Transverse colon (tissue), 4 donors: ENCODE measurements at regions not wholly inside any gene's neighbourhood (a gene's known extent, or its start where the extent isn't known, plus 50 kb on each side); places are given as distances from the start of the nearest gene placed in this dataset.

Experiments
- DNase-seq: peaks from one replicate; pipeline ENCODE4 v3.0.0-alpha.2; 2019
- H3K27ac ChIP-seq, 4 donors: fragments of 200-600 bp; sonication (generic); 2 replicates each; pipeline ENCODE4 v1.5.1; 2016 to 2018; ENCODE audit warnings: inconsistent platforms in 4 of 4
- H3K27me3 ChIP-seq: fragments of 200-600 bp; sonication (generic); 2 replicates; pipeline ENCODE4 v1.5.1; 2017; ENCODE audit warnings: inconsistent platforms
- H3K36me3 ChIP-seq, 4 donors: fragments of 200-600 bp; sonication (generic); 2 replicates each; pipeline ENCODE4 v1.5.1; 2017 to 2019; ENCODE audit warnings: inconsistent platforms in 4 of 4
- H3K4me1 ChIP-seq, 4 donors: fragments of 200-600 bp; sonication (generic); 2 replicates each; pipeline ENCODE4 v1.5.1; 2017 to 2020; ENCODE audit warnings: inconsistent platforms in 4 of 4
- H3K4me3 ChIP-seq, 4 donors: fragments of 200-600 bp; sonication (generic); 1 replicate in 1 of 4; 2 replicates in 3 of 4; pipeline versions ENCODE4 v1.5.1 to v1.6.1; 2017 to 2019; ENCODE audit warnings: inconsistent platforms in 4 of 4
- H3K9me3 ChIP-seq, 2 donors: fragments of 200-600 bp; sonication (generic); 2 replicates each; pipeline ENCODE4 v1.5.1; 2017 to 2019; ENCODE audit warnings: inconsistent platforms in 2 of 2
- EP300 ChIP-seq: sonication (generic); formaldehyde crosslinking; IDR thresholded peaks from one replicate; pipeline ENCODE4 v1.6.1; 2017; ENCODE audit warnings: antibody characterized with exemption, low read depth
- POLR2A ChIP-seq: fragments of 450-650 bp; IDR thresholded peaks from one replicate; pipeline ENCODE4 v1.6.1; 2016; ENCODE audit warnings: antibody characterized with exemption, mild to moderate bottlenecking, moderate library complexity
- POLR2AphosphoS5 ChIP-seq, 3 donors: sonication (generic); formaldehyde crosslinking; IDR thresholded peaks; one replicate each; pipeline ENCODE4 v1.6.1; 2016; ENCODE audit warnings: antibody characterized with exemption in 3 of 3
- WGBS, 2 donors: methylation state at CpG; one replicate each; pipeline ENCODE4 v1.1.5; 2018; ENCODE audit warnings: low coverage in 1 of 2; 5-methylcytosine and 5-hydroxymethylcytosine counted together
- in situ Hi-C, 4 donors: fragments of 200-750 bp; cut with MboI; loops; one replicate each; pipeline versions ENCODE4 v1.15.0 to v1.15.1; 2017; ENCODE audit warnings: low sequenced_read_pairs in 3 of 4, low pct_ligation_motif_present in 1 of 4, low pct_unique_long_range_greater_than_20kb in 1 of 4
- intact Hi-C: fragments of 100-400 bp; cut with DNase I; formaldehyde crosslinking; loops from one replicate; pipeline ENCODE4 v1.15.1; 2023; ENCODE audit warnings: low total_unique reads
- TF ChIP-seq, protein P1 (sequence below), 5 experiments: fragments of 200-600 bp in 3 of 5; fragments of 450-650 bp in 2 of 5; sonication (generic) in 3 of 5; IDR thresholded peaks; 1 replicate in 2 of 5; 2 replicates in 3 of 5; pipeline ENCODE4 v1.5.1; 2016 to 2017; ENCODE audit warnings: antibody characterized with exemption in 5 of 5, inconsistent platforms in 3 of 5, mild to moderate bottlenecking in 2 of 5, moderate library complexity in 1 of 5

- in situ Hi-C loops: loop anchor here (5.0 to 25.0 kb wide), 7 partner anchors 177 to 532 kb away; partner anchors contain the start of gene HES1 (in 3 of the 4)
- 87% methylated on average over 1 of the region's 1 CpG; no CpG with 5 or more reads in 1 of the 2 donors for WGBS, 2 donors
- H3K27me3 ChIP-seq: no peaks in the 10 kb centered on the region
- intact Hi-C loops: loop anchor here (5.0 kb wide), 2 partner anchors 352 to 532 kb away; partner anchors contain the start of gene HES1
- H3K36me3 ChIP-seq: no peaks in the 10 kb centered on the region
- H3K9me3 ChIP-seq: no peaks in the 10 kb centered on the region
- H3K4me3 ChIP-seq: no peak overlapping the region
- H3K4me1 ChIP-seq: peaks cover 6 to 41% (median 26%) of the 10 kb centered on the region in 4 donors
- DNase-seq: no peak
- TF ChIP-seq POLR2A (no peak), EP300 (no peak), POLR2AphosphoS5 (IDR thresholded peaks at IDR 0.05) (no peak)
- TF ChIP-seq, protein P1, sequence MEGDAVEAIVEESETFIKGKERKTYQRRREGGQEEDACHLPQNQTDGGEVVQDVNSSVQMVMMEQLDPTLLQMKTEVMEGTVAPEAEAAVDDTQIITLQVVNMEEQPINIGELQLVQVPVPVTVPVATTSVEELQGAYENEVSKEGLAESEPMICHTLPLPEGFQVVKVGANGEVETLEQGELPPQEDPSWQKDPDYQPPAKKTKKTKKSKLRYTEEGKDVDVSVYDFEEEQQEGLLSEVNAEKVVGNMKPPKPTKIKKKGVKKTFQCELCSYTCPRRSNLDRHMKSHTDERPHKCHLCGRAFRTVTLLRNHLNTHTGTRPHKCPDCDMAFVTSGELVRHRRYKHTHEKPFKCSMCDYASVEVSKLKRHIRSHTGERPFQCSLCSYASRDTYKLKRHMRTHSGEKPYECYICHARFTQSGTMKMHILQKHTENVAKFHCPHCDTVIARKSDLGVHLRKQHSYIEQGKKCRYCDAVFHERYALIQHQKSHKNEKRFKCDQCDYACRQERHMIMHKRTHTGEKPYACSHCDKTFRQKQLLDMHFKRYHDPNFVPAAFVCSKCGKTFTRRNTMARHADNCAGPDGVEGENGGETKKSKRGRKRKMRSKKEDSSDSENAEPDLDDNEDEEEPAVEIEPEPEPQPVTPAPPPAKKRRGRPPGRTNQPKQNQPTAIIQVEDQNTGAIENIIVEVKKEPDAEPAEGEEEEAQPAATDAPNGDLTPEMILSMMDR (IDR thresholded peaks at IDR 0.05): no peak
- H3K27ac ChIP-seq: no peak overlapping the region
These were observed 191.8 kb downstream of the OPA1 start for GRCh38 chr3:193784822-193785221.

- Histone ChIP-seq H3K9me3 (no peaks in the 10 kb centered on the region), H3K36me3 (no peaks in the 10 kb centered on the region), H3K27ac (no peak overlapping the region), H3K4me1 (peaks cover 0 to 29% (median 17%) of the 10 kb centered on the region in 4 donors), H3K4me3 (no peak overlapping the region), H3K27me3 (no peaks in the 10 kb centered on the region)
- WGBS, 2 donors: 90% methylated on average over 12 of the region's 12 CpGs; no CpG with 5 or more reads in 1 of the 2 donors
- no peak for DNase-seq
- in situ Hi-C loops (loop anchor here (5.0 to 25.0 kb wide), 6 partner anchors 175 to 527 kb away; partner anchors contain the start of gene HES1 (in 3 of the 4)), intact Hi-C loops (loop anchor here (5.0 kb wide), 1 partner anchor 350 kb away; the partner anchor contains the start of gene HES1)
- TF ChIP-seq EP300 (no peak), POLR2AphosphoS5 (IDR thresholded peaks at IDR 0.05) (no peak), POLR2A (no peak)
- TF ChIP-seq, protein P1 (IDR thresholded peaks at IDR 0.05): no peak
These were observed 194.5 kb downstream of the OPA1 start for GRCh38 chr3:193787496-193787870.

GRCh38 chr3:193788189-193788991 is 195.4 kb downstream of the OPA1 start:
- Histone ChIP-seq H3K27ac (peak overlapping the region in 3 of 4 donors; percentile 18 to 44 (median 25)), H3K27me3 (no peaks in the 10 kb centered on the region), H3K9me3 (no peaks in the 10 kb centered on the region), H3K36me3 (no peaks in the 10 kb centered on the region), H3K4me3 (no peak overlapping the region), H3K4me1 (peaks cover 0 to 23% (median 13%) of the 10 kb centered on the region in 4 donors)
- DNase-seq: peak; percentile 54
- WGBS, 2 donors: 29% methylated on average over 4 to 15 of the region's 15 CpGs
- intact Hi-C loops: loop anchor here (5.0 kb wide), 1 partner anchor 349 kb away; the partner anchor contains the start of gene HES1
- in situ Hi-C loops: loop anchor here (5.0 to 25.0 kb wide), 6 partner anchors 174 to 526 kb away; partner anchors contain the start of gene HES1 (in 3 of the 4)
- no peak for TF ChIP-seq POLR2A
- TF ChIP-seq, protein P1 (IDR thresholded peaks at IDR 0.05): peak; percentile 69 to 86 (median 75)

- in situ Hi-C loops (loop anchor here (5.0 to 25.0 kb wide), 6 partner anchors 173 to 525 kb away; partner anchors contain the start of gene HES1 (in 3 of the 4)), intact Hi-C loops (loop anchor here (5.0 kb wide), 1 partner anchor 348 kb away; the partner anchor contains the start of gene HES1)
- Histone ChIP-seq H3K36me3 (no peaks in the 10 kb centered on the region), H3K27me3 (no peaks in the 10 kb centered on the region), H3K4me3 (no peak overlapping the region), H3K9me3 (no peaks in the 10 kb centered on the region), H3K27ac (no peak overlapping the region), H3K4me1 (peaks cover 0 to 23% (median 13%) of the 10 kb centered on the region in 4 donors)
- no peak for DNase-seq
- no peak for TF ChIP-seq POLR2A
- TF ChIP-seq, protein P1 (IDR thresholded peaks at IDR 0.05): no peak
- no peak for TF ChIP-seq POLR2AphosphoS5 (IDR thresholded peaks at IDR 0.05)
- no peak for TF ChIP-seq EP300
- 71 to 89% methylated on average over 1 of the region's 1 CpG for WGBS, 2 donors
These were observed 196.4 kb downstream of the OPA1 start for GRCh38 chr3:193789455-193789854.
